Caco-2 (cell line): ENCODE measurements at regions not wholly inside any gene's neighbourhood (a gene's known extent, or its start where the extent isn't known, plus 50 kb on each side); places are given as distances from the start of the nearest gene placed in this dataset.

ENCODE experiments used
- BruUV-seq: library from RNA; stranded (reverse); fragments of 400-500 nt; replicated peaks from 2 replicates; lab custom pipeline; 2021; lab: Mats Ljungman, UMichigan
- CTCF ChIA-PET: fragments of 300-600 bp; sonication (Branson Sonifier 250); formaldehyde crosslinking; loops from one replicate; lab custom pipeline; 2022; ENCODE audit warnings: antibody characterized with exemption; lab: Charles Lee
- POLR2A ChIA-PET: fragments of 300-600 bp; sonication (Branson Sonifier 250); formaldehyde crosslinking; loops from one replicate; lab custom pipeline; 2022; ENCODE audit warnings: antibody characterized with exemption; lab: Charles Lee
- DNase-seq, 2 experiments: peaks; one replicate each; pipeline versions ENCODE4 v3.0.0 to v3.0.0-alpha.2; 2020 to 2022
- H3K27me3 ChIP-seq: replicated peaks from 2 replicates; pipeline ENCODE4 v1.6.0; 2011; ENCODE audit warnings: low read length; ENCODE audit not compliant: control insufficient read depth, insufficient read depth
- H3K36me3 ChIP-seq: 2 replicates; pipeline ENCODE4 v1.5.1; 2011; ENCODE audit warnings: low read length; ENCODE audit not compliant: control insufficient read depth, insufficient read depth
- H3K4me1 ChIP-seq: fragments of 250-450 bp; sonication (Bioruptor Pico); 2 replicates; pipeline ENCODE4 v1.5.1; 2020; ENCODE audit warnings: mild to moderate bottlenecking
- H3K4me3 ChIP-seq: 2 replicates; pipeline ENCODE4 v1.5.1; 2011; ENCODE audit warnings: low read depth, mild to moderate bottlenecking, control low read depth, low read length
- H3K9me3 ChIP-seq: fragments of 250-450 bp; sonication (Bioruptor Pico); 2 replicates; pipeline ENCODE4 v1.5.1; 2020; ENCODE audit warnings: mild to moderate bottlenecking, moderate library complexity
- H3K27ac Mint-ChIP-seq: one replicate; pipeline ENCODE4 v1.8.0; 2022; ENCODE audit warnings: mixed read lengths; ENCODE audit not compliant: unreplicated experiment
- H3K27me3 Mint-ChIP-seq: one replicate; pipeline ENCODE4 v1.8.0; 2022; ENCODE audit warnings: mixed read lengths; ENCODE audit not compliant: insufficient read depth, unreplicated experiment
- H3K36me3 Mint-ChIP-seq: one replicate; pipeline ENCODE4 v1.8.0; 2022; ENCODE audit warnings: mild to moderate bottlenecking, mixed read lengths; ENCODE audit not compliant: insufficient read depth, unreplicated experiment
- H3K4me1 Mint-ChIP-seq: one replicate; pipeline ENCODE4 v1.8.0; 2022; ENCODE audit warnings: low read depth, mixed read lengths; ENCODE audit not compliant: unreplicated experiment
- H3K4me3 Mint-ChIP-seq: one replicate; pipeline ENCODE4 v1.8.0; 2022; ENCODE audit warnings: mild to moderate bottlenecking, moderate library complexity, mixed read lengths; ENCODE audit not compliant: unreplicated experiment
- H3K9me3 Mint-ChIP-seq: one replicate; pipeline ENCODE4 v1.8.0; 2022; ENCODE audit warnings: mixed read lengths; ENCODE audit not compliant: unreplicated experiment
- CTCF ChIP-seq, 2 experiments: fragments of 200-600 bp in 1 of 2; IDR thresholded peaks; 1 replicate in 1 of 2; 2 replicates in 1 of 2; pipeline versions ENCODE4 v1.5.1 to v1.8.0; 2011 to 2022; ENCODE audit warnings: antibody characterized with exemption in 1 of 2, control low read depth in 1 of 2, inconsistent platforms in 1 of 2, low read depth in 1 of 2, low read length in 1 of 2, mild to moderate bottlenecking in 1 of 2, moderate library complexity in 1 of 2; ENCODE audit not compliant: insufficient read depth in 1 of 2, severe bottlenecking in 1 of 2, unreplicated experiment in 1 of 2
- intact Hi-C: fragments of 100-400 bp; cut with micrococcal nuclease; formaldehyde crosslinking; loops from one replicate; pipeline ENCODE4 v1.10.0; 2022; ENCODE audit not compliant: unreplicated experiment

GRCh38 chr1:10852018-10852417, 55.6 kb upstream of the CASZ1 start:
- CTCF ChIA-PET, result no interaction called here
- Histone ChIP-seq H3K9me3 (no peaks in the 10 kb centered on the region), H3K36me3 (no peaks in the 10 kb centered on the region), H3K27me3 (no peaks in the 10 kb centered on the region), H3K4me1 (no peaks in the 10 kb centered on the region), H3K4me3 (no peak overlapping the region)
- H3K27me3 Mint-ChIP-seq, result no peaks in the 10 kb centered on the region
- no peaks in the 10 kb centered on the region for H3K36me3 Mint-ChIP-seq
- POLR2A ChIA-PET, result no interaction called here
- H3K9me3 Mint-ChIP-seq, result no peaks in the 10 kb centered on the region
- no peaks in the 10 kb centered on the region for H3K4me1 Mint-ChIP-seq
- BruUV-seq, result no TSS peak
- no peak for TF ChIP-seq CTCF (IDR thresholded peaks at IDR 0.05; ENCODE audit: insufficient read depth in 1 of 2, low read depth in 1 of 2, low read length in 1 of 2, severe bottlenecking in 1 of 2, unreplicated experiment in 1 of 2)
- DNase-seq, result no peak
- intact Hi-C loops, result no loop called here
- no peak overlapping the region for H3K27ac Mint-ChIP-seq
- no peak overlapping the region for H3K4me3 Mint-ChIP-seq

- H3K4me3 Mint-ChIP-seq, result no peak overlapping the region
- CTCF ChIA-PET, result no interaction called here
Measured at GRCh38 chr1:10852486-10852885, 56.0 kb upstream of the CASZ1 start.

GRCh38 chr1:10852998-10853520, 56.6 kb upstream of the CASZ1 start:
- Mint-ChIP-seq H3K4me3 (no peak overlapping the region), H3K27me3 (peaks cover 3% of the 10 kb centered on the region), H3K36me3 (no peaks in the 10 kb centered on the region), H3K9me3 (no peaks in the 10 kb centered on the region), H3K4me1 (no peaks in the 10 kb centered on the region), H3K27ac (no peak overlapping the region)
- no peak overlapping the region for H3K4me3 ChIP-seq
- intact Hi-C loops, result no loop called here
- no TSS peak for BruUV-seq
- ChIA-PET POLR2A (no interaction called here), CTCF (no interaction called here)
- DNase-seq, result no peak
- H3K4me1 ChIP-seq, result no peaks in the 10 kb centered on the region
- no peaks in the 10 kb centered on the region for H3K27me3 ChIP-seq
- no peaks in the 10 kb centered on the region for H3K9me3 ChIP-seq
- no peaks in the 10 kb centered on the region for H3K36me3 ChIP-seq
- TF ChIP-seq CTCF (IDR thresholded peaks at IDR 0.05; ENCODE audit: insufficient read depth in 1 of 2, low read depth in 1 of 2, low read length in 1 of 2, severe bottlenecking in 1 of 2, unreplicated experiment in 1 of 2), result no peak

More at GRCh38 chr1:10852486-10852885, 56.0 kb upstream of the CASZ1 start:
- Histone ChIP-seq H3K36me3 (no peaks in the 10 kb centered on the region), H3K4me3 (no peak overlapping the region), H3K27me3 (no peaks in the 10 kb centered on the region), H3K9me3 (no peaks in the 10 kb centered on the region), H3K4me1 (no peaks in the 10 kb centered on the region)
- intact Hi-C loops, result no loop called here
- Mint-ChIP-seq H3K4me1 (no peaks in the 10 kb centered on the region), H3K36me3 (no peaks in the 10 kb centered on the region), H3K27me3 (peaks cover 2% of the 10 kb centered on the region), H3K9me3 (no peaks in the 10 kb centered on the region), H3K27ac (no peak overlapping the region)
- no peak for DNase-seq
- no TSS peak for BruUV-seq
- POLR2A ChIA-PET, result no interaction called here
- no peak for TF ChIP-seq CTCF (IDR thresholded peaks at IDR 0.05; ENCODE audit: insufficient read depth in 1 of 2, low read depth in 1 of 2, low read length in 1 of 2, severe bottlenecking in 1 of 2, unreplicated experiment in 1 of 2)
